Natural killer cell (primary cell): ENCODE measurements at regions not wholly inside any gene's neighbourhood (a gene's known extent, or its start where the extent isn't known, plus 50 kb on each side); places are given as distances from the start of the nearest gene placed in this dataset.

Source experiments
- ATAC-seq, 3 donors: fragments of 150-1000 bp in 2 of 3; fragments of 200-7000 bp in 1 of 3; cut with Tn5 transposase; 1 replicate in 1 of 3; 2 replicates in 2 of 3; pipeline ENCODE4 v1.10.0; 2021; ENCODE audit warnings: mild to moderate bottlenecking in 2 of 3, moderate library complexity in 2 of 3
- DNase-seq, 2 donors: peaks; one replicate each; pipeline versions ENCODE4 v3.0.0 to v3.0.0-alpha.2; 2013 to 2021; ENCODE audit warnings: mixed read lengths in 1 of 2
- H3K27ac ChIP-seq: one replicate; pipeline ENCODE4 v1.5.1; 2013; ENCODE audit warnings: mild to moderate bottlenecking, low read length
- H3K27me3 ChIP-seq: one replicate; pipeline ENCODE4 v1.6.1; 2013; ENCODE audit warnings: low read length; ENCODE audit not compliant: control insufficient read depth, insufficient read depth
- H3K36me3 ChIP-seq: one replicate; pipeline ENCODE4 v1.6.1; 2013; ENCODE audit warnings: low read length; ENCODE audit not compliant: control insufficient read depth, insufficient read depth
- H3K4me1 ChIP-seq: one replicate; pipeline ENCODE4 v1.6.1; 2013; ENCODE audit warnings: low read length; ENCODE audit not compliant: control insufficient read depth, insufficient read depth
- H3K4me3 ChIP-seq: one replicate; pipeline ENCODE4 v1.5.1; 2013; ENCODE audit warnings: low read length
- H3K9me3 ChIP-seq: one replicate; pipeline ENCODE4 v1.6.1; 2013; ENCODE audit warnings: low read length; ENCODE audit not compliant: control insufficient read depth, insufficient read depth
- H3K27ac Mint-ChIP-seq, 2 donors: one replicate each; pipeline ENCODE4 v1.8.0; 2022; ENCODE audit warnings: mild to moderate bottlenecking in 2 of 2, mixed read lengths in 2 of 2, moderate library complexity in 1 of 2
- H3K27me3 Mint-ChIP-seq, 2 donors: one replicate each; pipeline ENCODE4 v1.8.0; 2022; ENCODE audit warnings: low read depth in 2 of 2, mixed read lengths in 2 of 2
- H3K36me3 Mint-ChIP-seq: one replicate; pipeline ENCODE4 v1.8.0; 2022; ENCODE audit warnings: mixed read lengths
- H3K4me1 Mint-ChIP-seq, 2 donors: one replicate each; pipeline ENCODE4 v1.8.0; 2022; ENCODE audit warnings: mixed read lengths in 2 of 2
- H3K4me3 Mint-ChIP-seq: one replicate; pipeline ENCODE4 v1.8.0; 2022; ENCODE audit warnings: mild to moderate bottlenecking, moderate library complexity, mixed read lengths
- H3K9me3 Mint-ChIP-seq, 2 donors: one replicate each; pipeline ENCODE4 v1.8.0; 2022; ENCODE audit warnings: mixed read lengths in 2 of 2
- WGBS: methylation state at CpG from one replicate; pipeline ENCODE4 v1.1.7; 2013; ENCODE audit warnings: missing lambda C conversion rate; ENCODE audit not compliant: insufficient coverage; 5-methylcytosine and 5-hydroxymethylcytosine counted together
- intact Hi-C: fragments of 100-400 bp; cut with micrococcal nuclease; formaldehyde crosslinking; loops from one replicate; pipeline ENCODE4 v1.14.2; 2022
- TF ChIP-seq, protein P1 (sequence below): fragments of 200-600 bp; IDR thresholded peaks from one replicate; pipeline ENCODE4 v1.8.0; 2022; ENCODE audit warnings: antibody characterized with exemption

DNA sequence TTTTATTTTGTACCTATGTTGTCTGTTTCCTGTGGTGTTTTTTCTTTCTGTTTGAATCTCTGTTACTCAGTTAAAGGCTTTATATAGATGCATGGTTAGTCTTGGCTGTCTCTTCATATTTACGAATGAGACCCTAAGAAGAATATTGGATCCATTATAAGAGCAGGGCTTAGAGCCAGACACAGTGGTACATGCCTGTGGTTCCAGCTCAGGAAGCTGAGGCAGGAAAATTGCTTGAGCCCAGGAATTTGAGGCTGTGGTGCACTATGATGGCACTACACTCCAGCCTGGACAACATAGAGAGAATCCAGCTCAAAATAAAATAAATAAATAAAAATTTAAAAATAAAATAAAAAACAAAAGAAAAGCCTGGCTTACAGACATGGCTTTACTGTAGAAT, 211.1 kb downstream of the SOD2 start:
- intact Hi-C loops = no loop called here
- no peak overlapping the region for H3K27ac Mint-ChIP-seq
- WGBS = 81% methylated on average over 1 of the region's 1 CpG

GRCh38 chr6:159480471-159480870, 212.6 kb downstream of the SOD2 start:
- intact Hi-C loops = no loop called here
- no peaks in the 10 kb centered on the region for H3K4me1 Mint-ChIP-seq
- no peak for DNase-seq
- H3K4me3 Mint-ChIP-seq = no peak overlapping the region
- TF ChIP-seq, protein P1, sequence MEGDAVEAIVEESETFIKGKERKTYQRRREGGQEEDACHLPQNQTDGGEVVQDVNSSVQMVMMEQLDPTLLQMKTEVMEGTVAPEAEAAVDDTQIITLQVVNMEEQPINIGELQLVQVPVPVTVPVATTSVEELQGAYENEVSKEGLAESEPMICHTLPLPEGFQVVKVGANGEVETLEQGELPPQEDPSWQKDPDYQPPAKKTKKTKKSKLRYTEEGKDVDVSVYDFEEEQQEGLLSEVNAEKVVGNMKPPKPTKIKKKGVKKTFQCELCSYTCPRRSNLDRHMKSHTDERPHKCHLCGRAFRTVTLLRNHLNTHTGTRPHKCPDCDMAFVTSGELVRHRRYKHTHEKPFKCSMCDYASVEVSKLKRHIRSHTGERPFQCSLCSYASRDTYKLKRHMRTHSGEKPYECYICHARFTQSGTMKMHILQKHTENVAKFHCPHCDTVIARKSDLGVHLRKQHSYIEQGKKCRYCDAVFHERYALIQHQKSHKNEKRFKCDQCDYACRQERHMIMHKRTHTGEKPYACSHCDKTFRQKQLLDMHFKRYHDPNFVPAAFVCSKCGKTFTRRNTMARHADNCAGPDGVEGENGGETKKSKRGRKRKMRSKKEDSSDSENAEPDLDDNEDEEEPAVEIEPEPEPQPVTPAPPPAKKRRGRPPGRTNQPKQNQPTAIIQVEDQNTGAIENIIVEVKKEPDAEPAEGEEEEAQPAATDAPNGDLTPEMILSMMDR = no peak
- H3K9me3 Mint-ChIP-seq = no peaks in the 10 kb centered on the region
- Histone ChIP-seq H3K4me3 (no peak overlapping the region), H3K27ac (no peak overlapping the region), H3K9me3 (no peaks in the 10 kb centered on the region), H3K27me3 (peaks cover 5% of the 10 kb centered on the region), H3K4me1 (no peaks in the 10 kb centered on the region), H3K36me3 (no peaks in the 10 kb centered on the region)
- WGBS = 89% methylated on average over 5 of the region's 8 CpGs
- peaks cover 12 to 21% of the 10 kb centered on the region in 2 donors for H3K27me3 Mint-ChIP-seq
- no peak for ATAC-seq
- no peak overlapping the region for H3K27ac Mint-ChIP-seq
- H3K36me3 Mint-ChIP-seq = no peaks in the 10 kb centered on the region

More for the DNA sequence above, 211.1 kb downstream of the SOD2 start:
- Histone ChIP-seq H3K36me3 (no peaks in the 10 kb centered on the region), H3K9me3 (no peaks in the 10 kb centered on the region), H3K27ac (no peak overlapping the region), H3K27me3 (peaks cover 5% of the 10 kb centered on the region), H3K4me3 (no peak overlapping the region), H3K4me1 (no peaks in the 10 kb centered on the region)
- peaks cover 13 to 22% of the 10 kb centered on the region in 2 donors for H3K27me3 Mint-ChIP-seq
- no peaks in the 10 kb centered on the region for H3K4me1 Mint-ChIP-seq
- H3K9me3 Mint-ChIP-seq = no peaks in the 10 kb centered on the region
- no peaks in the 10 kb centered on the region for H3K36me3 Mint-ChIP-seq
- H3K4me3 Mint-ChIP-seq = no peak overlapping the region
- DNase-seq (no peak), ATAC-seq (no peak)
- TF ChIP-seq, protein P1 = no peak

DNA sequence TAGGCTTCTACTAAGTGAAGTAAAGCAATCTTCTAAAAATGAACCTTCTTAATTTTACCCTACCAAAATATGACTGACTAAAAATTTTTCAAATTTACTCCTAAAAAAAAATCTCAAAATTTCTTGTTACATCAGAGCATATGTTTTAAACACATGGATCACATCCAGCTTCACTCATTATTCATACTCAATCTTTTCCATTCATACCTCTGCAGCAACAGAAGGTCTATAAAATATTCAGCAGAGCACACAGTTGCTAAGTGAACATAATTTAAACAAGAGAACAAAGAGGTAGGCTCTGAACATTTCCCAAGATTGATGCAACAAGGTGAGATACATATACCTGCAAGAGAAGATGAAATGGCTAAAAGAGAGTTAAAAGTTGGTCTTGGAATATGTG, 213.9 kb downstream of the SOD2 start:
- no peaks in the 10 kb centered on the region for H3K9me3 Mint-ChIP-seq
- TF ChIP-seq, protein P1 = no peak
- ATAC-seq (no peak), DNase-seq (no peak)
- H3K27ac Mint-ChIP-seq = no peak overlapping the region
- no peaks in the 10 kb centered on the region for H3K4me1 Mint-ChIP-seq
- H3K36me3 Mint-ChIP-seq = no peaks in the 10 kb centered on the region
- Histone ChIP-seq H3K27me3 (no peaks in the 10 kb centered on the region), H3K9me3 (no peaks in the 10 kb centered on the region), H3K4me1 (no peaks in the 10 kb centered on the region), H3K27ac (no peak overlapping the region), H3K36me3 (no peaks in the 10 kb centered on the region), H3K4me3 (no peak overlapping the region)
- H3K27me3 Mint-ChIP-seq = peaks cover 12 to 21% of the 10 kb centered on the region in 2 donors
- no peak overlapping the region for H3K4me3 Mint-ChIP-seq
- intact Hi-C loops = no loop called here

DNA sequence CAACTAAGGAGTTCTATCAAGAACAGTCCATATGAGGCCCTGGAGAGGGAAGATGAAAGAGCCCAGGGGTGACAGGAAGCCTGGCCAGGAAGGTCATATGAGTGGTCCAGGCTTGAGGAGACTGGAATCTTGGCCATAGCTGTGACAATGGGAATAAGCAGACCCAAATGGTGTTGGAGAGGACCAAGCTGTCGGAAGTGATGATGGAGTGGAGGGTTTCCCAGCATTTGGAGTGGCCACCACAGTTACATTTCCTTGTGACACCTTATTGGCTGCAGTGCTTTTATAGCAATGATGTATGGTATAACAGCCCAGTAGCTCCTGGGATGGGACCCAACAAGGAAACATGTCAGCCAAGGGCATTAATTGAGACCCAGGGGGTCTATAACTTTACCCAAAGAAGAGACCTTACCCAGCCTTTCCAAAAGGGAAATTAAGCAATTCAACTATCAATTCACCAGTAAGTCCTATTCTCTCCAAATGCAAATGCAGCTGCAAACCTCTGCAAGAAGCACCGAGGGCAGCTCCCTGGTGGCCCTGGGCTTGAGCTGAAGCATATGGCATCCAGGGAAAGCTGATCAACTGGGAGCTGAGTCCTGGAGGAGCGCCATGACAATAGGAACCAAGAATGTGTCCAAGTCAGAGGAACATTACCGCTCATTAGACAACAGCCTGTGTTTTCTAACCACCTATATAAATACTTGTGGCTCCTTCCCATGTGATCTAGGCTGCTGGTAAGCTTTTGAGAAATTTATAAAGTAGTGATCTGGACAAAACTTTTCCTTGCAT, 219.4 kb downstream of the SOD2 start:
- Mint-ChIP-seq H3K4me3 (no peak overlapping the region), H3K36me3 (no peaks in the 10 kb centered on the region), H3K4me1 (no peaks in the 10 kb centered on the region), H3K27me3 (peaks cover 3 to 21% of the 10 kb centered on the region in 2 donors), H3K27ac (no peak overlapping the region), H3K9me3 (no peaks in the 10 kb centered on the region)
- H3K9me3 ChIP-seq = no peaks in the 10 kb centered on the region
- no peak overlapping the region for H3K27ac ChIP-seq
- no peaks in the 10 kb centered on the region for H3K36me3 ChIP-seq
- DNase-seq (no peak), ATAC-seq (no peak)
- H3K27me3 ChIP-seq = no peaks in the 10 kb centered on the region
- TF ChIP-seq, protein P1 = no peak
- H3K4me3 ChIP-seq = no peak overlapping the region
- no peaks in the 10 kb centered on the region for H3K4me1 ChIP-seq
- WGBS = 79% methylated on average over 3 of the region's 4 CpGs
- intact Hi-C loops = no loop called here
